ENCODE measurements at regions not wholly inside any gene's neighbourhood (a gene's known extent, or its start where the extent isn't known, plus 50 kb on each side); places are given as distances from the start of the nearest gene placed in this dataset.

GRCh38 chr3:95626107-95626506 is 1188.3 kb upstream of the EPHA6 start (continued):
- TF ChIP-seq, protein P1, sequence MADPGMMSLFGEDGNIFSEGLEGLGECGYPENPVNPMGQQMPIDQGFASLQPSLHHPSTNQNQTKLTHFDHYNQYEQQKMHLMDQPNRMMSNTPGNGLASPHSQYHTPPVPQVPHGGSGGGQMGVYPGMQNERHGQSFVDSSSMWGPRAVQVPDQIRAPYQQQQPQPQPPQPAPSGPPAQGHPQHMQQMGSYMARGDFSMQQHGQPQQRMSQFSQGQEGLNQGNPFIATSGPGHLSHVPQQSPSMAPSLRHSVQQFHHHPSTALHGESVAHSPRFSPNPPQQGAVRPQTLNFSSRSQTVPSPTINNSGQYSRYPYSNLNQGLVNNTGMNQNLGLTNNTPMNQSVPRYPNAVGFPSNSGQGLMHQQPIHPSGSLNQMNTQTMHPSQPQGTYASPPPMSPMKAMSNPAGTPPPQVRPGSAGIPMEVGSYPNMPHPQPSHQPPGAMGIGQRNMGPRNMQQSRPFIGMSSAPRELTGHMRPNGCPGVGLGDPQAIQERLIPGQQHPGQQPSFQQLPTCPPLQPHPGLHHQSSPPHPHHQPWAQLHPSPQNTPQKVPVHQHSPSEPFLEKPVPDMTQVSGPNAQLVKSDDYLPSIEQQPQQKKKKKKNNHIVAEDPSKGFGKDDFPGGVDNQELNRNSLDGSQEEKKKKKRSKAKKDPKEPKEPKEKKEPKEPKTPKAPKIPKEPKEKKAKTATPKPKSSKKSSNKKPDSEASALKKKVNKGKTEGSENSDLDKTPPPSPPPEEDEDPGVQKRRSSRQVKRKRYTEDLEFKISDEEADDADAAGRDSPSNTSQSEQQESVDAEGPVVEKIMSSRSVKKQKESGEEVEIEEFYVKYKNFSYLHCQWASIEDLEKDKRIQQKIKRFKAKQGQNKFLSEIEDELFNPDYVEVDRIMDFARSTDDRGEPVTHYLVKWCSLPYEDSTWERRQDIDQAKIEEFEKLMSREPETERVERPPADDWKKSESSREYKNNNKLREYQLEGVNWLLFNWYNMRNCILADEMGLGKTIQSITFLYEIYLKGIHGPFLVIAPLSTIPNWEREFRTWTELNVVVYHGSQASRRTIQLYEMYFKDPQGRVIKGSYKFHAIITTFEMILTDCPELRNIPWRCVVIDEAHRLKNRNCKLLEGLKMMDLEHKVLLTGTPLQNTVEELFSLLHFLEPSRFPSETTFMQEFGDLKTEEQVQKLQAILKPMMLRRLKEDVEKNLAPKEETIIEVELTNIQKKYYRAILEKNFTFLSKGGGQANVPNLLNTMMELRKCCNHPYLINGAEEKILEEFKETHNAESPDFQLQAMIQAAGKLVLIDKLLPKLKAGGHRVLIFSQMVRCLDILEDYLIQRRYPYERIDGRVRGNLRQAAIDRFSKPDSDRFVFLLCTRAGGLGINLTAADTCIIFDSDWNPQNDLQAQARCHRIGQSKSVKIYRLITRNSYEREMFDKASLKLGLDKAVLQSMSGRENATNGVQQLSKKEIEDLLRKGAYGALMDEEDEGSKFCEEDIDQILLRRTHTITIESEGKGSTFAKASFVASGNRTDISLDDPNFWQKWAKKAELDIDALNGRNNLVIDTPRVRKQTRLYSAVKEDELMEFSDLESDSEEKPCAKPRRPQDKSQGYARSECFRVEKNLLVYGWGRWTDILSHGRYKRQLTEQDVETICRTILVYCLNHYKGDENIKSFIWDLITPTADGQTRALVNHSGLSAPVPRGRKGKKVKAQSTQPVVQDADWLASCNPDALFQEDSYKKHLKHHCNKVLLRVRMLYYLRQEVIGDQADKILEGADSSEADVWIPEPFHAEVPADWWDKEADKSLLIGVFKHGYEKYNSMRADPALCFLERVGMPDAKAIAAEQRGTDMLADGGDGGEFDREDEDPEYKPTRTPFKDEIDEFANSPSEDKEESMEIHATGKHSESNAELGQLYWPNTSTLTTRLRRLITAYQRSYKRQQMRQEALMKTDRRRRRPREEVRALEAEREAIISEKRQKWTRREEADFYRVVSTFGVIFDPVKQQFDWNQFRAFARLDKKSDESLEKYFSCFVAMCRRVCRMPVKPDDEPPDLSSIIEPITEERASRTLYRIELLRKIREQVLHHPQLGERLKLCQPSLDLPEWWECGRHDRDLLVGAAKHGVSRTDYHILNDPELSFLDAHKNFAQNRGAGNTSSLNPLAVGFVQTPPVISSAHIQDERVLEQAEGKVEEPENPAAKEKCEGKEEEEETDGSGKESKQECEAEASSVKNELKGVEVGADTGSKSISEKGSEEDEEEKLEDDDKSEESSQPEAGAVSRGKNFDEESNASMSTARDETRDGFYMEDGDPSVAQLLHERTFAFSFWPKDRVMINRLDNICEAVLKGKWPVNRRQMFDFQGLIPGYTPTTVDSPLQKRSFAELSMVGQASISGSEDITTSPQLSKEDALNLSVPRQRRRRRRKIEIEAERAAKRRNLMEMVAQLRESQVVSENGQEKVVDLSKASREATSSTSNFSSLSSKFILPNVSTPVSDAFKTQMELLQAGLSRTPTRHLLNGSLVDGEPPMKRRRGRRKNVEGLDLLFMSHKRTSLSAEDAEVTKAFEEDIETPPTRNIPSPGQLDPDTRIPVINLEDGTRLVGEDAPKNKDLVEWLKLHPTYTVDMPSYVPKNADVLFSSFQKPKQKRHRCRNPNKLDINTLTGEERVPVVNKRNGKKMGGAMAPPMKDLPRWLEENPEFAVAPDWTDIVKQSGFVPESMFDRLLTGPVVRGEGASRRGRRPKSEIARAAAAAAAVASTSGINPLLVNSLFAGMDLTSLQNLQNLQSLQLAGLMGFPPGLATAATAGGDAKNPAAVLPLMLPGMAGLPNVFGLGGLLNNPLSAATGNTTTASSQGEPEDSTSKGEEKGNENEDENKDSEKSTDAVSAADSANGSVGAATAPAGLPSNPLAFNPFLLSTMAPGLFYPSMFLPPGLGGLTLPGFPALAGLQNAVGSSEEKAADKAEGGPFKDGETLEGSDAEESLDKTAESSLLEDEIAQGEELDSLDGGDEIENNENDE (IDR thresholded peaks at IDR 0.05; ENCODE audit: insufficient replicate concordance, low read length) = no peak

All from H1 (cell line).